ENCODE measurements at regions not wholly inside any gene's neighbourhood (a gene's known extent, or its start where the extent isn't known, plus 50 kb on each side); places are given as distances from the start of the nearest gene placed in this dataset.

- H3K4me2 ChIP-seq (ENCODE audit: insufficient read depth, low read length, poor library complexity, severe bottlenecking) = no peak overlapping the region
- H2BK5ac ChIP-seq (ENCODE audit: low read length) = peak overlapping the region; percentile 90
- no peak overlapping the region for H2AK5ac ChIP-seq (ENCODE audit: low read depth, low read length)
- peak overlapping the region; percentile 48 for H3K18ac ChIP-seq (ENCODE audit: low read length)
- no peak overlapping the region for H2AFZ ChIP-seq (ENCODE audit: low read length)
- no peak overlapping the region for H2BK15ac ChIP-seq (ENCODE audit: low read length)
- H3K4me3 ChIP-seq (ENCODE audit: low read length in 2 of 2) = no peak overlapping the region
- peak overlapping the region; percentile 17 for H2BK120ac ChIP-seq (ENCODE audit: low read depth, low read length)
- H3K14ac ChIP-seq (ENCODE audit: low read length) = peak overlapping the region; percentile 89
- H4K8ac ChIP-seq (ENCODE audit: low read depth, low read length) = no peak overlapping the region
- H3K9me3 ChIP-seq (replicated peaks in 1 of 2; ENCODE audit: control insufficient read depth in 2 of 2, insufficient read depth in 1 of 2, low read depth in 1 of 2, low read length in 2 of 2) = peaks cover 0 to 15% of the 10 kb centered on the region in 2 donors
- no peak overlapping the region for H2BK12ac ChIP-seq (ENCODE audit: low read length)
- no CpG with 5 or more reads among the region's 5 CpGs for WGBS, 2 donors (ENCODE audit: extremely low coverage in 2 of 2, insufficient read length in 2 of 2, insufficient replicate concordance in 1 of 2)
- no peak overlapping the region for H4K91ac ChIP-seq (ENCODE audit: low read depth, low read length, poor library complexity)
- no peak for DNase-seq (ENCODE audit: low spot score)
- H3K23ac ChIP-seq (ENCODE audit: low read depth, low read length, poor library complexity) = no peak overlapping the region
- H3K79me1 ChIP-seq (ENCODE audit: low read depth, low read length) = no peaks in the 10 kb centered on the region
- H3K9ac ChIP-seq (ENCODE audit: low read depth, low read length, poor library complexity) = no peak overlapping the region
- no peak overlapping the region for H3K4ac ChIP-seq (ENCODE audit: low read length)
- H3K4me1 ChIP-seq (ENCODE audit: control insufficient read depth in 2 of 2, insufficient read depth in 1 of 2, low read depth in 1 of 2, low read length in 2 of 2) = peaks cover 3 to 10% of the 10 kb centered on the region in 2 donors
- H3K36me3 ChIP-seq (replicated peaks in 1 of 2; ENCODE audit: control insufficient read depth in 2 of 2, insufficient read depth in 2 of 2, low read length in 2 of 2) = no peaks in the 10 kb centered on the region
- no peak overlapping the region for H3K27ac ChIP-seq (replicated peaks; ENCODE audit: low read length)
- no peaks in the 10 kb centered on the region for H3K27me3 ChIP-seq (ENCODE audit: control insufficient read depth in 3 of 3, insufficient read depth in 3 of 3, low read depth in 1 of 3, low read length in 3 of 3)
Measured at GRCh38 chr7:20559883-20560282, 55.6 kb upstream of the ABCB5 start.

- H3K18ac ChIP-seq (ENCODE audit: low read length) = no peak overlapping the region
- H2AFZ ChIP-seq (ENCODE audit: low read length) = no peak overlapping the region
- no peak overlapping the region for H3K23ac ChIP-seq (ENCODE audit: low read depth, low read length, poor library complexity)
- H2BK5ac ChIP-seq (ENCODE audit: low read length) = peak overlapping the region; percentile 90
- H3K27ac ChIP-seq (replicated peaks; ENCODE audit: low read length) = no peak overlapping the region
- no peak overlapping the region for H4K8ac ChIP-seq (ENCODE audit: low read depth, low read length)
- H3K27me3 ChIP-seq (ENCODE audit: control insufficient read depth in 3 of 3, insufficient read depth in 3 of 3, low read depth in 1 of 3, low read length in 3 of 3) = no peaks in the 10 kb centered on the region
- H3K4ac ChIP-seq (ENCODE audit: low read length) = no peak overlapping the region
- H3K9ac ChIP-seq (ENCODE audit: low read depth, low read length, poor library complexity) = no peak overlapping the region
- H3K79me1 ChIP-seq (ENCODE audit: low read depth, low read length) = no peaks in the 10 kb centered on the region
- peak overlapping the region; percentile 72 for H4K91ac ChIP-seq (ENCODE audit: low read depth, low read length, poor library complexity)
- no CpG with 5 or more reads among the region's 16 CpGs for WGBS, 2 donors (ENCODE audit: extremely low coverage in 2 of 2, insufficient read length in 2 of 2, insufficient replicate concordance in 1 of 2)
- H3K14ac ChIP-seq (ENCODE audit: low read length) = peak overlapping the region; percentile 82
- no peak for DNase-seq (ENCODE audit: low spot score)
- H3K4me2 ChIP-seq (ENCODE audit: insufficient read depth, low read length, poor library complexity, severe bottlenecking) = no peak overlapping the region
- peak overlapping the region; percentile 2 for H2BK12ac ChIP-seq (ENCODE audit: low read length)
- peaks cover 3 to 10% of the 10 kb centered on the region in 2 donors for H3K4me1 ChIP-seq (ENCODE audit: control insufficient read depth in 2 of 2, insufficient read depth in 1 of 2, low read depth in 1 of 2, low read length in 2 of 2)
- no peak overlapping the region for H3K4me3 ChIP-seq (ENCODE audit: low read length in 2 of 2)
- no peak overlapping the region for H2BK15ac ChIP-seq (ENCODE audit: low read length)
- no peak overlapping the region for H2BK120ac ChIP-seq (ENCODE audit: low read depth, low read length)
- H2AK5ac ChIP-seq (ENCODE audit: low read depth, low read length) = no peak overlapping the region
- H3K9me3 ChIP-seq (replicated peaks in 1 of 2; ENCODE audit: control insufficient read depth in 2 of 2, insufficient read depth in 1 of 2, low read depth in 1 of 2, low read length in 2 of 2) = peaks cover 0 to 15% of the 10 kb centered on the region in 2 donors
- no peaks in the 10 kb centered on the region for H3K36me3 ChIP-seq (replicated peaks in 1 of 2; ENCODE audit: control insufficient read depth in 2 of 2, insufficient read depth in 2 of 2, low read length in 2 of 2)
Measured at GRCh38 chr7:20560325-20561180, 54.9 kb upstream of the ABCB5 start.

GRCh38 chr7:20561466-20561865, 54.0 kb upstream of the ABCB5 start:
- Histone ChIP-seq H3K79me1 (ENCODE audit: low read depth, low read length) (no peaks in the 10 kb centered on the region), H3K4me1 (ENCODE audit: control insufficient read depth in 2 of 2, insufficient read depth in 1 of 2, low read depth in 1 of 2, low read length in 2 of 2) (peaks cover 3 to 10% of the 10 kb centered on the region in 2 donors), H4K8ac (ENCODE audit: low read depth, low read length) (no peak overlapping the region), H3K9me3 (replicated peaks in 1 of 2; ENCODE audit: control insufficient read depth in 2 of 2, insufficient read depth in 1 of 2, low read depth in 1 of 2, low read length in 2 of 2) (peaks cover 0 to 18% of the 10 kb centered on the region in 2 donors), H3K4ac (ENCODE audit: low read length) (no peak overlapping the region), H3K4me2 (ENCODE audit: insufficient read depth, low read length, poor library complexity, severe bottlenecking) (no peak overlapping the region), H2AFZ (ENCODE audit: low read length) (no peak overlapping the region), H3K14ac (ENCODE audit: low read length) (no peak overlapping the region), H4K91ac (ENCODE audit: low read depth, low read length, poor library complexity) (no peak overlapping the region), H2BK120ac (ENCODE audit: low read depth, low read length) (no peak overlapping the region), H3K18ac (ENCODE audit: low read length) (no peak overlapping the region), H2AK5ac (ENCODE audit: low read depth, low read length) (no peak overlapping the region), H2BK5ac (ENCODE audit: low read length) (no peak overlapping the region), H3K27ac (replicated peaks; ENCODE audit: low read length) (no peak overlapping the region), H2BK15ac (ENCODE audit: low read length) (no peak overlapping the region), H3K36me3 (replicated peaks in 1 of 2; ENCODE audit: control insufficient read depth in 2 of 2, insufficient read depth in 2 of 2, low read length in 2 of 2) (no peaks in the 10 kb centered on the region), H3K27me3 (ENCODE audit: control insufficient read depth in 3 of 3, insufficient read depth in 3 of 3, low read depth in 1 of 3, low read length in 3 of 3) (no peaks in the 10 kb centered on the region), H3K23ac (ENCODE audit: low read depth, low read length, poor library complexity) (no peak overlapping the region), H2BK12ac (ENCODE audit: low read length) (no peak overlapping the region), H3K9ac (ENCODE audit: low read depth, low read length, poor library complexity) (no peak overlapping the region), H3K4me3 (ENCODE audit: low read length in 2 of 2) (no peak overlapping the region)
- DNase-seq (ENCODE audit: low spot score) = no peak
- no CpG with 5 or more reads among the region's 4 CpGs for WGBS, 2 donors (ENCODE audit: extremely low coverage in 2 of 2, insufficient read length in 2 of 2, insufficient replicate concordance in 1 of 2)

GRCh38 chr7:20561908-20562307, 53.6 kb upstream of the ABCB5 start:
- H3K4me2 ChIP-seq (ENCODE audit: insufficient read depth, low read length, poor library complexity, severe bottlenecking) = no peak overlapping the region
- no peak overlapping the region for H3K27ac ChIP-seq (replicated peaks; ENCODE audit: low read length)

More at GRCh38 chr7:20561908-20562307, 53.6 kb upstream of the ABCB5 start:
- Histone ChIP-seq H3K14ac (ENCODE audit: low read length) (no peak overlapping the region), H3K18ac (ENCODE audit: low read length) (no peak overlapping the region), H4K8ac (ENCODE audit: low read depth, low read length) (no peak overlapping the region), H2AK5ac (ENCODE audit: low read depth, low read length) (no peak overlapping the region), H3K36me3 (replicated peaks in 1 of 2; ENCODE audit: control insufficient read depth in 2 of 2, insufficient read depth in 2 of 2, low read length in 2 of 2) (no peaks in the 10 kb centered on the region), H2BK12ac (ENCODE audit: low read length) (no peak overlapping the region), H3K9ac (ENCODE audit: low read depth, low read length, poor library complexity) (no peak overlapping the region), H2AFZ (ENCODE audit: low read length) (no peak overlapping the region), H2BK15ac (ENCODE audit: low read length) (no peak overlapping the region), H3K79me1 (ENCODE audit: low read depth, low read length) (no peaks in the 10 kb centered on the region), H3K9me3 (replicated peaks in 1 of 2; ENCODE audit: control insufficient read depth in 2 of 2, insufficient read depth in 1 of 2, low read depth in 1 of 2, low read length in 2 of 2) (peaks cover 0 to 18% of the 10 kb centered on the region in 2 donors), H3K4me1 (ENCODE audit: control insufficient read depth in 2 of 2, insufficient read depth in 1 of 2, low read depth in 1 of 2, low read length in 2 of 2) (peaks cover 3 to 10% of the 10 kb centered on the region in 2 donors), H3K23ac (ENCODE audit: low read depth, low read length, poor library complexity) (no peak overlapping the region), H3K27me3 (ENCODE audit: control insufficient read depth in 3 of 3, insufficient read depth in 3 of 3, low read depth in 1 of 3, low read length in 3 of 3) (no peaks in the 10 kb centered on the region), H3K4me3 (ENCODE audit: low read length in 2 of 2) (no peak overlapping the region), H2BK5ac (ENCODE audit: low read length) (no peak overlapping the region), H2BK120ac (ENCODE audit: low read depth, low read length) (no peak overlapping the region), H3K4ac (ENCODE audit: low read length) (no peak overlapping the region), H4K91ac (ENCODE audit: low read depth, low read length, poor library complexity) (no peak overlapping the region)
- DNase-seq (ENCODE audit: low spot score) = no peak
